Right lobe of liver (tissue), 4 donors: ENCODE measurements at regions not wholly inside any gene's neighbourhood (a gene's known extent, or its start where the extent isn't known, plus 50 kb on each side); places are given as distances from the start of the nearest gene placed in this dataset.

Experiments
- POLR2A ChIP-seq: fragments of 450-650 bp; IDR thresholded peaks from one replicate; pipeline ENCODE4 v1.6.1; 2017; ENCODE audit warnings: antibody characterized with exemption, mild to moderate bottlenecking
- TF ChIP-seq, protein P1 (sequence below), 4 donors: fragments of 200-600 bp in 3 of 4; fragments of 450-650 bp in 1 of 4; IDR thresholded peaks; one replicate each; pipeline versions ENCODE4 v1.5.1 to v1.8.0; 2016 to 2022; ENCODE audit warnings: antibody characterized with exemption in 4 of 4, mild to moderate bottlenecking in 2 of 4
- donor health status: DM: no; HTN: no; CAD: no.
- donor health status: DM: no; HTN: no; CAD: no.
- donor health status: DM: no; HTN: yes; CAD: no.

GRCh38 chr7:81852701-81853100, 82.9 kb upstream of the HGF start:
- no peak for TF ChIP-seq POLR2A
- TF ChIP-seq, protein P1, sequence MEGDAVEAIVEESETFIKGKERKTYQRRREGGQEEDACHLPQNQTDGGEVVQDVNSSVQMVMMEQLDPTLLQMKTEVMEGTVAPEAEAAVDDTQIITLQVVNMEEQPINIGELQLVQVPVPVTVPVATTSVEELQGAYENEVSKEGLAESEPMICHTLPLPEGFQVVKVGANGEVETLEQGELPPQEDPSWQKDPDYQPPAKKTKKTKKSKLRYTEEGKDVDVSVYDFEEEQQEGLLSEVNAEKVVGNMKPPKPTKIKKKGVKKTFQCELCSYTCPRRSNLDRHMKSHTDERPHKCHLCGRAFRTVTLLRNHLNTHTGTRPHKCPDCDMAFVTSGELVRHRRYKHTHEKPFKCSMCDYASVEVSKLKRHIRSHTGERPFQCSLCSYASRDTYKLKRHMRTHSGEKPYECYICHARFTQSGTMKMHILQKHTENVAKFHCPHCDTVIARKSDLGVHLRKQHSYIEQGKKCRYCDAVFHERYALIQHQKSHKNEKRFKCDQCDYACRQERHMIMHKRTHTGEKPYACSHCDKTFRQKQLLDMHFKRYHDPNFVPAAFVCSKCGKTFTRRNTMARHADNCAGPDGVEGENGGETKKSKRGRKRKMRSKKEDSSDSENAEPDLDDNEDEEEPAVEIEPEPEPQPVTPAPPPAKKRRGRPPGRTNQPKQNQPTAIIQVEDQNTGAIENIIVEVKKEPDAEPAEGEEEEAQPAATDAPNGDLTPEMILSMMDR (IDR thresholded peaks at IDR 0.05) = no peak
